ENCODE measurements at regions not wholly inside any gene's neighbourhood (a gene's known extent, or its start where the extent isn't known, plus 50 kb on each side); places are given as distances from the start of the nearest gene placed in this dataset.

DNA sequence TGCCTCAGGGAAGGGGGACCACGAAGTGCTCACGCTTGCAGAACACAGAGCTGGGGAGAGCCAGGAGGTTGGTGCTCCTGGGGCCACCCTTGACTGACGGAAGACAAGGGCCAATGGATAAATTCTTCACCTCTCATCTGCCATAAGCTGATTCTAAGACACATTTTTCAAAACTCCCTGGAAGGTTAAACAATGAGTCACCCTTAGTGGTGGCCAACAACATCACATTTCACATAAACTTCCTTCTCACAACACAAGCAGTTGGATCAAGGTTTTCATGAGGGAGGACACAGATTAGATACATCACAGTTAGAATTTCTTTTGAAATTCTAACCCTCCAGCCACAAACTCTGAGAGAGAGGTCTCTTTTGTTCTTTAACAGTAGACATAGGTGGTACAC is 713.6 kb upstream of the POU3F3 start:
- no peak overlapping the region for H3K27ac Mint-ChIP-seq
- no peak overlapping the region for H3K18ac ChIP-seq (ENCODE audit: insufficient read length, low read depth, low read length)
- H3K36me3 Mint-ChIP-seq (ENCODE audit: insufficient read depth in 1 of 3, low read depth in 3 of 3), result no peaks in the 10 kb centered on the region; a peak in 1 of 7 replicates
- no peak overlapping the region for H3K4me2 ChIP-seq (ENCODE audit: insufficient read depth, insufficient read length, low read length)
- H3K27ac ChIP-seq (ENCODE audit: insufficient read length, low read depth, low read length), result no peak overlapping the region
- H2AK5ac ChIP-seq (ENCODE audit: insufficient read length, low read length), result no peak overlapping the region
- H2BK15ac ChIP-seq (ENCODE audit: low read depth, low read length), result no peak overlapping the region
- no peaks in the 10 kb centered on the region for H3K27me3 Mint-ChIP-seq (ENCODE audit: low read depth)
- H3K23me2 ChIP-seq (ENCODE audit: insufficient read length, low read depth, low read length, poor library complexity, severe bottlenecking), result no peaks in the 10 kb centered on the region
- H3K9me3 ChIP-seq (ENCODE audit: control insufficient read depth, low read depth, low read length), result no peaks in the 10 kb centered on the region
- no peak overlapping the region for H4K8ac ChIP-seq (replicated peaks; ENCODE audit: insufficient read length, low read depth, low read length)
- peaks cover 3% of the 10 kb centered on the region in 2 experiments; a peak in 1 of 5 replicates for H3K9me3 Mint-ChIP-seq
- no peaks in the 10 kb centered on the region for H3K27me3 ChIP-seq (ENCODE audit: insufficient read depth, low read length)
- no peak overlapping the region for H3K23ac ChIP-seq (ENCODE audit: insufficient read length, low read depth, low read length)
- no peaks in the 10 kb centered on the region for H3K79me1 ChIP-seq (ENCODE audit: insufficient read depth, low read depth, low read length, poor library complexity, severe bottlenecking)
- no peak overlapping the region for H2BK20ac ChIP-seq (ENCODE audit: low read depth, low read length, poor library complexity, severe bottlenecking)
- no peak overlapping the region for H3T11ph ChIP-seq (ENCODE audit: low read length)
- H2BK5ac ChIP-seq (ENCODE audit: insufficient read length, low read length), result no peak overlapping the region
- H3K79me2 ChIP-seq (ENCODE audit: insufficient read depth, low read length), result no peaks in the 10 kb centered on the region
- no peak overlapping the region for H4K91ac ChIP-seq (ENCODE audit: insufficient read length, low read depth, low read length)
- TF ChIP-seq, protein P1, sequence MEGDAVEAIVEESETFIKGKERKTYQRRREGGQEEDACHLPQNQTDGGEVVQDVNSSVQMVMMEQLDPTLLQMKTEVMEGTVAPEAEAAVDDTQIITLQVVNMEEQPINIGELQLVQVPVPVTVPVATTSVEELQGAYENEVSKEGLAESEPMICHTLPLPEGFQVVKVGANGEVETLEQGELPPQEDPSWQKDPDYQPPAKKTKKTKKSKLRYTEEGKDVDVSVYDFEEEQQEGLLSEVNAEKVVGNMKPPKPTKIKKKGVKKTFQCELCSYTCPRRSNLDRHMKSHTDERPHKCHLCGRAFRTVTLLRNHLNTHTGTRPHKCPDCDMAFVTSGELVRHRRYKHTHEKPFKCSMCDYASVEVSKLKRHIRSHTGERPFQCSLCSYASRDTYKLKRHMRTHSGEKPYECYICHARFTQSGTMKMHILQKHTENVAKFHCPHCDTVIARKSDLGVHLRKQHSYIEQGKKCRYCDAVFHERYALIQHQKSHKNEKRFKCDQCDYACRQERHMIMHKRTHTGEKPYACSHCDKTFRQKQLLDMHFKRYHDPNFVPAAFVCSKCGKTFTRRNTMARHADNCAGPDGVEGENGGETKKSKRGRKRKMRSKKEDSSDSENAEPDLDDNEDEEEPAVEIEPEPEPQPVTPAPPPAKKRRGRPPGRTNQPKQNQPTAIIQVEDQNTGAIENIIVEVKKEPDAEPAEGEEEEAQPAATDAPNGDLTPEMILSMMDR (conservative IDR thresholded peaks at IDR 0.05), result no peak
- H3K4ac ChIP-seq (ENCODE audit: low read depth, low read length), result no peak overlapping the region
- no peak for DNase-seq
- no peak overlapping the region for H2BK120ac ChIP-seq (ENCODE audit: low read depth, low read length, poor library complexity, severe bottlenecking)
- no peaks in the 10 kb centered on the region for H3K4me1 ChIP-seq (ENCODE audit: insufficient read depth, low read length)
- H3K56ac ChIP-seq (ENCODE audit: insufficient read length, low read depth, low read length), result no peak overlapping the region
- no peak overlapping the region for H2BK12ac ChIP-seq (ENCODE audit: insufficient read length, low read depth, low read length)
- H3K4me3 Mint-ChIP-seq, result no peak overlapping the region
- no peak overlapping the region for H3K14ac ChIP-seq (ENCODE audit: insufficient read depth, low read length)
- peaks cover 0 to 2% of the 10 kb centered on the region in 2 experiments; a peak in 2 of 4 replicates for H3K4me1 Mint-ChIP-seq
- no CpG with 5 or more reads among the region's 3 CpGs for WGBS (ENCODE audit: extremely low coverage, insufficient read length, low lambda C conversion rate)
- no peak overlapping the region for H3K9ac ChIP-seq (ENCODE audit: extremely low read depth, insufficient read length, low read length)
- H2AFZ ChIP-seq (ENCODE audit: low read length), result no peak overlapping the region
- H4K5ac ChIP-seq (ENCODE audit: insufficient read length, low read depth, low read length), result no peak overlapping the region
- no peaks in the 10 kb centered on the region for H4K20me1 ChIP-seq (ENCODE audit: control insufficient read depth, insufficient read depth, insufficient read length)

All from H9 (cell line).